HG03575 (cell line): ENCODE measurements at regions not wholly inside any gene's neighbourhood (a gene's known extent, or its start where the extent isn't known, plus 50 kb on each side); places are given as distances from the start of the nearest gene placed in this dataset.

Experiments used
- ATAC-seq: cut with Tn5 transposase; IDR thresholded peaks from one replicate; pipeline ENCODE4 v1.9.1; 2021; ENCODE audit not compliant: unreplicated experiment, insufficient number of reproducible peaks, low FRiP score; ENCODE audit errors: extremely low read depth

DNA sequence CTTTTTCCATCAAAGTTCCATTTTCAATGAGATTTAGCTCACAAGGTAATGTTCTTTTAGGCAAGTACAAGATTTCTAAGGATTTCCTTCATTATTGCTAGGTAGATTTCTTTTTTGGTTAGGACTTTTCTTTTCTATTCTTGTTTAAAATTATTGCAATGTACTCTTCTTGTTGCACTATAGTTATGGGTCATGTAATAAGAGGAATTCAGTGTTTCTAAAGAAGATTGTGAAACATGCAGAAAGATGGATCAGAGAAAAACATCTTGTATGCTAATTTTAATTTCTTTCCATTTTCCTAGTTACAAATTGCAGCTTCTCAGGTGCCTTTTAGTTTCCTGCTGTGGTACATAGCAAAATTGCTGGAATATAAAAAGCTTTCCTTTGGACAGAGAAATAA lies 56.1 kb downstream of the BTG1 start:
- ATAC-seq = no peak

GRCh38 chr12:92088805-92089204 lies 56.8 kb downstream of the BTG1 start:
- no peak for ATAC-seq

GRCh38 chr12:92085736-92086040 lies 60.0 kb downstream of the BTG1 start:
- ATAC-seq = no peak

DNA sequence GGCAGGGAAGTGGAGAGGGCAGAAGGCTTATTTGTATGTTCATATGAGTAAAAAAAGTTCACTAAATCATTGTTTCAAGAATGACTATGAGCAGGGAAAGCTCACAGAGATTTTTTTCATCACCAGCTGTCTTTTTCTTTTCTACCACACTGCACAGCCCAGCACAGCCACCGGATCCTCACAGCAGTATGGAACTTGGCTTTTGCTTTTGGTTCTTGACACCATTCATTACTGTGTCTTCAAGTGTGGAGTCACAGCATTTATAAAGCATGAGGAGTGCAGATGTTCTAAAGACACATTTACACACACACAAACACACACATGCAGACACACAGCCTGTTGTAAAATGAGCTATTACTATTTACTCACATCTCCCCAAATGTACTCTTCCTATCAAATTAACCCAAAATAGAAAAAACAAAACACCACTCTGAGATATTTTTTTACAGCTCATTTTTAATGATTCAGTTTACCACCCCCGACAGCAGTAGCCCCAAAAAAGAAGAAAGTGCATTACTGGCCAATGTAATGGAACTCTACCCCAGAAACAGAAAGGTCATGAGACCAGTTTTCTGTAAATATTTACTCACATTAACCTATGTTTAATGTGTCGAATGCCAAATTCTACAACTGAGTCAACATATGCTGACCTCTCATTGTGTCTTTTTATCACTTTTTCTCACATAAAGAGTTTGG lies 60.5 kb downstream of the BTG1 start:
- ATAC-seq = no peak

DNA sequence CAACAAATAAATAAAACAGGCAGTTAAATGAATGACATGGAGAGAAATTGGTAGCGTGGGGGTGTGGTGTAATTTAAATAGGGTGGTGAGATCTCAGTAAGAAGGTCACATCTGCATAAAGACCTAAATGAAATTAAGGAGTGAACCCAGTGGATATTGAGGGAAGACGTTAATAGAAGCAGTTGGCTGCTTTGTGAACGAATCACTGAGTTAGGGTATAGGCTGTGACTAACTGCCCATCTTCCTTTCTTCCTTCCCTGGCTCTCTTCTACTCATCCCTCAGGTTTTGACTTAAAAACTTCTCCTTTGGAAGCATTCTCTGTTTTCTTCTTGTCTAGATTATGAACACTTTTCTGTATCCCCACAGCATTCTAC lies 64.7 kb downstream of the BTG1 start:
- no peak for ATAC-seq

- ATAC-seq = no peak
Observed at GRCh38 chr12:92079054-92079385, 66.6 kb downstream of the BTG1 start.

GRCh38 chr12:92078167-92079053 lies 67.2 kb downstream of the BTG1 start:
- ATAC-seq = no peak

- no peak for ATAC-seq
Observed at GRCh38 chr12:92077530-92077929, 68.1 kb downstream of the BTG1 start.

- no peak for ATAC-seq
Observed at GRCh38 chr12:92076101-92076500, 69.5 kb downstream of the BTG1 start.

DNA sequence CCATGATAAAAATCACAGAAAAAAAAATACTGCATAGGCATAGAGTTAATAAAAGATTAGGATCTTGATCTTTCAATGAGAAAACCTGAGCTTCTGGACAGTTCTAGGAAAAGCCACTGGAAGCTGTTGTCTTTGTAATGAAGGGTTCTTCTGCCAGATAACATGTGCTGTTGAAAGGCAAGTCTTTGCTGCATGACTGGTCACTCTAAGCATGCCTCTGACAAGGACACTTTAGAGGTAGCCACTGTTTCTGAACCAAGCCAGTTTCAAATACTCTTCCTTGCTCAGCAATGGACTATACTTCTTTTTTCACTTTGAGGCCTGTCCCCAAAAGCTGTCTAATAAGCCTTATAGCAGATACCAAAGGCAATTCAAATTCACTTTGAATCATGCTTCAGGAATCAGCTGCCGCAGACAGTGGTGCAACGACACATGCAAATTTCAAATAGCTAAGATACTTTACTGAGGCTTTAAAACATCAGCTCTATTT lies 70.2 kb downstream of the BTG1 start:
- no peak for ATAC-seq

- no peak for ATAC-seq
Observed at GRCh38 chr12:92074889-92075288, 70.8 kb downstream of the BTG1 start.

DNA sequence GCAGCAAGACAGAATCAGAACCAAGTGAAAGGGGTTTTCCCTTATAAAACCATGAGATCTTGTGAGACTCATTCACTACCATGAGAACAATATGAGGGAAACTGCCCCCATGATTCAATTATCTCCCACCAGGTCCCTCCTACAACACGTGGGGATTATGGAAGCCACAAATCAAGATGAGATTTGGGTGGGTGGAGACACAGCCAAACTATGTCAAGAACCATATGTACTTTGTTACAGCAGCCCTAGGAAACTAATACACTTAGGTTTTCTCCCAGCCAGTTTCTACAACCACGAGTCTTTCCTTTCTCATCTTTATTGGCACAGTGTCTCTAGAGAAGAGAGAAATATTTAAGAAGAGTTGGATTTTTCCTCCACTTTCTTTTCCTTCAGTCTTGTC lies 72.6 kb downstream of the BTG1 start:
- ATAC-seq = no peak

DNA sequence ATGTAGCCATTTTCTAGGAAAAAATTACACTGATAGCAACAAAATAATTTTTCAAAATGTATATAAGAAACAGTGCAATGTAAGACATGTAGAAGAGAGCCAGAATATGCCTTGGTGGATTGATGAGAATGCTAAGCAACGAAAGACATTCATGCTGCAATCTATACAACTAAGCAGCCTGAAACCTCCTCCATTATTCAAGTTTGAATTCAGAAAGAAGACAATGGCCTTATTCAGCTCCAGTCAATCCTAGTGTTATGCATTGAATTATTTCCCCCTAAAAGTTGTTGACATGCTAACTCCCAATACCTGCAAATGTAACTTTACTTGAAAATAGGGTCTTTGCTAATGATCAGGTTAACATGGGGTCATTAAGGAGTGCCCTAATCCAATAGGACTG lies 73.5 kb downstream of the BTG1 start:
- no peak for ATAC-seq

DNA sequence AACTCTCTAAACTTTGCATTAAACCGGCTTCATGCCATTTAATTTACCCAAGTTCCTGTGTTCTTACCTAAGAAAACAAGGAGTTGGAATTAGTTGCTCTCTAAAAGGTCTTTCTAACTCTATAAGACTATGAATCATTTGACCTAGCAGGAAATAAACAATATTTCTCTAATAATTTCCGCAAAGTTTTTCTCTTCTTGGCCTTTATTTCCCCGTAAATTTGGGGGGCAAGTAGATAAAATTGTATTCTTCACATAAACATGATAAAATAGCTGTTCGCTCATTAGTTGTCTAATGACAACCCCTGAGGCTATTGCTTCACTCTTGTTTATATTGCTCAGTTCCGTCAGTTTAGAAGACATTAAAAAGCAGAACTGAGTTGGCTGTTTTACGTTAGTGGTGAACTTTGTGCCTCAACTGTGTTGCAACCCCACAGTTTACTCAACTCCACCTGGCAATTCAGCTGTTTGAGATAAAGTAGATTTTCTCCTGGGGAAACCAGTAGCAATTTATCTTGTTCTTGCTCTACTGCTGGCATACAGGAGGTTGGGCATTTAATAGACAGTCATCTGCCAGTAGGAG lies 74.7 kb downstream of the BTG1 start:
- no peak for ATAC-seq

DNA sequence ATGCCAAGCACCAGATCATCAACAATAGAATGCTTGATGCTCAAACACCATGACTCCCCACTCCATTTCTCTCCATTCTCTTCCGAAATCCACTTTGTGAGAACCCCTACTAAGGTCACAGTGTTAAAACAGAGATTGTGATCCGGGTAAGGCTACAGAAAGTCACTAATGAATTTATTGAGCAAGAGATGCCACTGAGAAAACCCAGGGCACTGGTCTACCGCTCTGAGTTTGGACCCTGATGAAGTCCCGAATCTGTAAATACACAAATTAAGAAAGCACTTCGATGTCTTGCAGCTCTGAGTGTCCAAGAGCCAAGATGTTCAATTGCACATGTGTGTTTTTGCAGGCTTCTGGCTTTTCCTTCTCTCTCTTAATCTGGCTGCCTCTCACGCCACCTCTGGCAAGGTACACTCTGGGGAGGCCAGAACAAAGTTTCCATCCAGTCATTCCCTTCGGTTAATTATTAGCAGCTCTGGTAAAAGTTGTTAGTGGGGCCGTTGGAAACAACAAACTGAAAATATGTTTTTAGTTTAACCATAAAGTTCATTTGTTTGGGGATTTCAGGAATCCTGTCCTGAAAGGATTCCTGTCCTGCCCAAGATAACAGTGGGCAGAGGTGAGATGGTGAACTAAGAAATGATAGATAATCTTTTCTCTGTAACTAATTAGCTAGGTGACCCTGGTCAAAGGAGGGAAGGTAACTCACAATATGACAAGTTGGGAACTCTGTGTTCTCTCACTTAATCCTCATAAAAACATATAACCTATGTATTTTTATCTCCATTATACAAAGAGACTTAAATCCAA lies 75.4 kb downstream of the BTG1 start:
- no peak for ATAC-seq

- ATAC-seq = no peak
Observed at GRCh38 chr12:92068459-92068858, 77.2 kb downstream of the BTG1 start.

GRCh38 chr12:92065639-92066038 lies 80.0 kb downstream of the BTG1 start:
- ATAC-seq = no peak

GRCh38 chr12:92065018-92065499 lies 80.6 kb downstream of the BTG1 start:
- ATAC-seq = no peak

GRCh38 chr12:92064422-92064821 lies 81.2 kb downstream of the BTG1 start:
- no peak for ATAC-seq
